GM12891 (cell line): ENCODE measurements at regions not wholly inside any gene's neighbourhood (a gene's known extent, or its start where the extent isn't known, plus 50 kb on each side); places are given as distances from the start of the nearest gene placed in this dataset.

Experiments
- PAX5 ChIP-seq: IDR thresholded peaks from 2 replicates; pipeline ENCODE4 v1.6.1; 2011; ENCODE audit warnings: low read length, moderate library complexity, mild to moderate bottlenecking; ENCODE audit not compliant: insufficient read depth, severe bottlenecking
- POLR2A ChIP-seq: IDR thresholded peaks from 2 replicates; pipeline ENCODE4 v1.6.1; 2011; ENCODE audit warnings: low read depth, low read length, control low read depth
- POLR2AphosphoS5 ChIP-seq: IDR thresholded peaks from 2 replicates; pipeline ENCODE4 v1.6.1; 2011; ENCODE audit warnings: low read depth, low read length, control low read depth
- SPI1 ChIP-seq: IDR thresholded peaks from 2 replicates; pipeline ENCODE4 v1.6.1; 2011; ENCODE audit warnings: low read depth, low read length, control low read depth
- TAF1 ChIP-seq: IDR thresholded peaks from 2 replicates; pipeline ENCODE4 v1.6.1; 2011; ENCODE audit warnings: low read depth, low read length, control low read depth

- no peak for TF ChIP-seq POLR2AphosphoS5
- no peak for TF ChIP-seq POLR2A
- no peak for TF ChIP-seq TAF1
- TF ChIP-seq SPI1 = no peak
- TF ChIP-seq PAX5 = no peak
Observed at GRCh38 chr15:31195871-31196270, 94.3 kb upstream of the TRPM1 start.
